Lower lobe of right lung (tissue), 2 donors: ENCODE measurements at regions not wholly inside any gene's neighbourhood (a gene's known extent, or its start where the extent isn't known, plus 50 kb on each side); places are given as distances from the start of the nearest gene placed in this dataset.

ENCODE experiments used
- ATAC-seq, 2 donors: fragments of 200-7000 bp; cut with Tn5 transposase; one replicate each; pipeline ENCODE4 v1.9.1; 2020 to 2022; ENCODE audit warnings: mild to moderate bottlenecking in 2 of 2, moderate library complexity in 2 of 2
- DNase-seq: peaks from one replicate; pipeline ENCODE4 v3.0.0-alpha.2; 2020
- H3K27ac ChIP-seq: fragments of 200-600 bp; one replicate; pipeline ENCODE4 v1.8.0; 2022
- H3K27me3 ChIP-seq: fragments of 200-600 bp; one replicate; pipeline ENCODE4 v1.8.0; 2022; ENCODE audit warnings: low read depth
- H3K36me3 ChIP-seq: fragments of 200-600 bp; one replicate; pipeline ENCODE4 v1.8.0; 2022; ENCODE audit warnings: mild to moderate bottlenecking
- H3K4me1 ChIP-seq: fragments of 200-600 bp; one replicate; pipeline ENCODE4 v1.8.0; 2022
- H3K4me3 ChIP-seq: fragments of 200-600 bp; one replicate; pipeline ENCODE4 v1.8.0; 2022; ENCODE audit warnings: mild to moderate bottlenecking
- H3K9me3 ChIP-seq: fragments of 200-600 bp; one replicate; pipeline ENCODE4 v1.8.0; 2022
- intact Hi-C: fragments of 100-400 bp; cut with DNase I; formaldehyde crosslinking; loops from one replicate; pipeline ENCODE4 v1.11.0; 2022
- TF ChIP-seq, protein P1 (sequence below): fragments of 200-600 bp; IDR thresholded peaks from one replicate; pipeline ENCODE4 v1.8.0; 2022; ENCODE audit warnings: antibody characterized with exemption, mild to moderate bottlenecking
- donor health status: DM: no; HTN: yes; CAD: no; lungs with severe emphysema.

DNA sequence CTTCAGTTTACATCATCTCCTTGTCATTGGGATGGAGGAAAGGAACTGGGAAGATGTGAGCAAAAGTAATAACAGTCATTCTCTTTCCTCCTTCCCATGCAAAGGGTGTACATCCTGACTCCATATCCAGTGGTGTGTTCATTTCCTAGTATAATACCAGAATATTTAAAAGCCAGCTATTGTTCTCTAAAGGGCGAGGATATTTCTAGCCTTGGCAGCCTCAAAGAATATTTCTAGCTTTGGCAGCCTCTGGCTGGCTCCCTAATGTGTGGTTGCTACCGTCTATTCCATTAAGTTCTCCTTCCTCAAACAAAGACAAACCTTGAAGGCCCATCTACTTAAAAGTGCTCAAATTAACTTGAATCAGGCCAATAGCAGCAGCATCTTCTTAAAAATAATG lies 114.0 kb downstream of the FAM76B start:
- H3K9me3 ChIP-seq, result no peaks in the 10 kb centered on the region
- DNase-seq (no peak), ATAC-seq (no peak)
- intact Hi-C loops, result no loop called here
- TF ChIP-seq, protein P1, sequence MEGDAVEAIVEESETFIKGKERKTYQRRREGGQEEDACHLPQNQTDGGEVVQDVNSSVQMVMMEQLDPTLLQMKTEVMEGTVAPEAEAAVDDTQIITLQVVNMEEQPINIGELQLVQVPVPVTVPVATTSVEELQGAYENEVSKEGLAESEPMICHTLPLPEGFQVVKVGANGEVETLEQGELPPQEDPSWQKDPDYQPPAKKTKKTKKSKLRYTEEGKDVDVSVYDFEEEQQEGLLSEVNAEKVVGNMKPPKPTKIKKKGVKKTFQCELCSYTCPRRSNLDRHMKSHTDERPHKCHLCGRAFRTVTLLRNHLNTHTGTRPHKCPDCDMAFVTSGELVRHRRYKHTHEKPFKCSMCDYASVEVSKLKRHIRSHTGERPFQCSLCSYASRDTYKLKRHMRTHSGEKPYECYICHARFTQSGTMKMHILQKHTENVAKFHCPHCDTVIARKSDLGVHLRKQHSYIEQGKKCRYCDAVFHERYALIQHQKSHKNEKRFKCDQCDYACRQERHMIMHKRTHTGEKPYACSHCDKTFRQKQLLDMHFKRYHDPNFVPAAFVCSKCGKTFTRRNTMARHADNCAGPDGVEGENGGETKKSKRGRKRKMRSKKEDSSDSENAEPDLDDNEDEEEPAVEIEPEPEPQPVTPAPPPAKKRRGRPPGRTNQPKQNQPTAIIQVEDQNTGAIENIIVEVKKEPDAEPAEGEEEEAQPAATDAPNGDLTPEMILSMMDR, result no peak
- no peak overlapping the region for H3K27ac ChIP-seq
- H3K4me1 ChIP-seq, result peaks cover 12% of the 10 kb centered on the region
- no peaks in the 10 kb centered on the region for H3K36me3 ChIP-seq
- H3K4me3 ChIP-seq, result no peak overlapping the region
- no peaks in the 10 kb centered on the region for H3K27me3 ChIP-seq

DNA sequence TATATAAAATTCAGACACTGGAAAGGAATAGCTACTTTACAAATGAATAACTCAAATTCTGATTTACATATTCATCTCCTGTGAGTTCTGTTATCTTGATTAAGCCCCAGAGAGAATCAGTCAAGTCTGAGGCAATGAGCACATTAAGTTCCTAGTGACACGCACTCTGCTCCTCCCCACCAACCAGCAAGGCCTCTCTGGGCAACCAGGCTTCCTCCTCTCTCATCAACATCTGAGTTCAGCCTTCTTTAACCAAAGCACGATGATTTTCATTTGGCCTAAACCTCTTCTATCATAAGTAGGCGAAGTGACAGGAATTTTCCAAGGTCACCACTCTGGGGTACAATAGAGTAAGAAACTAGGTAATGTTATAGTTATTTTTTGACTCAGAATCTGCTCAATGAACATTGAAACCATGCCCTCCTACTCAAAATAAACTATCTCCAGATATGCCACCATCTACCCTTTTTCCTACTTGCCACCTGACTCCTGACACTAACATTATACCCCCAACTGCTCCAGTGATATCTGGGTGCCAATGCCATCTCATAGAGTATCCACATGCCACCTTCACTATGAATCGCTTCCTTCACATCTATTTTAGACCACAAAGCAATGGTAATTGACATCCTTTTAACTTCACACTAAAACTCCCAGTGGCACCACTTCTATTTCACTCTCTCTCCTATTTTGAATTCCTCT lies 114.8 kb downstream of the FAM76B start:
- Histone ChIP-seq H3K4me3 (no peak overlapping the region), H3K4me1 (peaks cover 6% of the 10 kb centered on the region), H3K36me3 (no peaks in the 10 kb centered on the region), H3K27me3 (no peaks in the 10 kb centered on the region), H3K9me3 (no peaks in the 10 kb centered on the region), H3K27ac (no peak overlapping the region)
- TF ChIP-seq, protein P1, result no peak
- intact Hi-C loops, result no loop called here
- ATAC-seq (no peak), DNase-seq (no peak)

DNA sequence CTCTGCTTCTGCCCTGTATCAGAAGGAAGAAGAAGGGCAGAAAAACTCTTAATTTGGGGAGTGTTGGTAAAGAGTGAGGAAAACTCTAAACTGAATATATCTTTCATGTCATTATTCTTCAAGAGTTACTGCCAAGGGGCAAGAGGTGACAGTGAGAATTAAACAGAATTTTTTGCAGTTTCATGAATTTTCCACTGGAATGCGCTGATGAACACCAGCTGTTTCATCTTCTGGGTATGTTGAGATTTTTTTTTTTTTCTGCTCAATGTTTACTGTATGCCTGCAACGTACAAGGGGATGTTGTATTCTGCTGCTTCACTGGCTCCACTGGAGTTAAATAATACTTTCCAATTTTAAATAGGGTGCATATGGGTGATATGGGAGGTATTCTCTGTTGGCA lies 117.8 kb downstream of the FAM76B start:
- H3K4me1 ChIP-seq, result peaks cover 6% of the 10 kb centered on the region
- H3K27me3 ChIP-seq, result no peaks in the 10 kb centered on the region
- DNase-seq, result no peak
- no peak for ATAC-seq
- no peak overlapping the region for H3K4me3 ChIP-seq
- H3K36me3 ChIP-seq, result no peaks in the 10 kb centered on the region
- intact Hi-C loops, result no loop called here
- no peak overlapping the region for H3K27ac ChIP-seq
- TF ChIP-seq, protein P1, result no peak
- H3K9me3 ChIP-seq, result no peaks in the 10 kb centered on the region

DNA sequence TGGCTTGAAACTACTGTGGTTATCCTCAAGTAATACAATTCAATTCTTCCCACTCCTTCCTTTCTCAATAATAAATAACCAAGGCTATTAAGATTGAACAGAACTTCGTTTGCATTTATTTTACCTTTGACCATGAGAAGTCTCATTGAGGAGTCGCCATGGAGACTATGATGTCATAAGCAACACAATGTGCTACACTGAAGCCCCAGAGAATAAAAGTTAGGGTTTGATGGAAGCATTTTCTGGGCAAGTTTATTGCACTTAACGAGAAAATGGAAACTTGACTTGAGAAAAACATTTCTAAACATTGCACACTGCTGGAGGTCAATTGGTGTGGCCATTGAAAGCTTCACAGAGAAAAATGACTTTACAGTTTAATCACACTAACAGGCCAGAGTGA lies 121.5 kb downstream of the FAM76B start:
- no peak for ATAC-seq
- H3K4me1 ChIP-seq, result peaks cover 2% of the 10 kb centered on the region
- no peaks in the 10 kb centered on the region for H3K36me3 ChIP-seq
- H3K27me3 ChIP-seq, result no peaks in the 10 kb centered on the region
- no peak overlapping the region for H3K27ac ChIP-seq
- intact Hi-C loops, result no loop called here
- TF ChIP-seq, protein P1, result no peak
- DNase-seq, result no peak
- no peak overlapping the region for H3K4me3 ChIP-seq
- H3K9me3 ChIP-seq, result no peaks in the 10 kb centered on the region

DNA sequence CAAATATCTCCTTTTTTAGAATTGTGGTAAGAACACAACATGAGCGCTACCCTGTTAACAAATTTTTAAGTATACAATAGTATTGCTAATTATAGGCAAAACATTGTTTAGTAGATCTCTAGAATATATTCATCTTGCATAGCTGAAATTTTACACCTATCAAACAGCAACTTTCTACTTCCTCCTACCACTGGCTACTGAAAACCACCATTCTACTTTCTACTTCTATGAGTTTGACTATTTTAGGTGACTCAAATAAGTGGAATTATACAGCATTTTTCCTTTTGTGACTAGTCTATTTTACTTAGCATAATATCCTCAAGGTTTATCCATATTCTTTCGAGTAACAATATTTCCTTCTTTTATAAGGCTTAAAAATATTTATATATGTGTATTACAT lies 128.4 kb downstream of the FAM76B start:
- TF ChIP-seq, protein P1, result no peak
- Histone ChIP-seq H3K4me1 (no peaks in the 10 kb centered on the region), H3K27me3 (no peaks in the 10 kb centered on the region), H3K36me3 (no peaks in the 10 kb centered on the region), H3K9me3 (no peaks in the 10 kb centered on the region), H3K4me3 (no peak overlapping the region), H3K27ac (no peak overlapping the region)
- no peak for ATAC-seq
- intact Hi-C loops, result no loop called here
- no peak for DNase-seq
